Renal pelvis (tissue), 1 donor: ENCODE measurements at regions not wholly inside any gene's neighbourhood (a gene's known extent, or its start where the extent isn't known, plus 50 kb on each side); places are given as distances from the start of the nearest gene placed in this dataset.

Experiments
- DNase-seq: peaks from one replicate; pipeline ENCODE4 v3.0.0-alpha.2; 2013

DNA sequence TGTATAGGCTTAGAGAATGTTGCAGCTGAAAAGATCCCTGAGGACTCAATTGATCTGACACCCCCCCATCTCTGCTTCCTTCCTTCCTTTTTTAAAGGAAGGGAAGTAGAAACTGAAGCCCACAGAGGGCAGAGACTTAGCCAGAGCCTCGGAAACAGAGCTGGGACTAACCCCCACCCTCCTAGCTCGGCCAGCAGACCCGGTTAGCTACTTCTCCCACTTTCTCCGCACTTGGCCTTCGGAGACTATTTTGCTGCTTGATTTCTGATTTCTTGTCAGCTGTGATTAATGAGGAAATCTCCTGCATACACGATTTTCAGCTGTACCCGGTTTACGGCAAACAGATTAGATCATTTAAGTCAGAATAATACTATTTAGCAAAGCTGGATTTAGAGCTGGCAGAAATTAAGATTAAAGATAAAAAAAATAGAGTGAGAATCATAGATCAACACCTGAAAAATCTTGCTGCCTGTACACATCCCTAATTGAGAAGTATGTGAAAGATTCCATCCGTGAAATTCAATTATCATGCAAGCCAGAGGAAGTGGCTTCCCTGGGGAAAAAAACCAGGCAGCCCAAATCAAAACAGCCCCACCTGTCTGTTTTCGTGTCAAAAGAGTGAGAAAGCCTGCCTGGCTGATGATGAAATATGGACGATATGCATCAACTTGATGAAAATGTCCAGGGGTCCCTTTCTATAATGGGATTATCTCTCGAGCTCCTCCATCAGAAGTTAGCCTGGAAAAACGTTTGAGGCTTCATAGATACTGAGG is 159.5 kb upstream of the SHB start:
- no peak for DNase-seq

DNA sequence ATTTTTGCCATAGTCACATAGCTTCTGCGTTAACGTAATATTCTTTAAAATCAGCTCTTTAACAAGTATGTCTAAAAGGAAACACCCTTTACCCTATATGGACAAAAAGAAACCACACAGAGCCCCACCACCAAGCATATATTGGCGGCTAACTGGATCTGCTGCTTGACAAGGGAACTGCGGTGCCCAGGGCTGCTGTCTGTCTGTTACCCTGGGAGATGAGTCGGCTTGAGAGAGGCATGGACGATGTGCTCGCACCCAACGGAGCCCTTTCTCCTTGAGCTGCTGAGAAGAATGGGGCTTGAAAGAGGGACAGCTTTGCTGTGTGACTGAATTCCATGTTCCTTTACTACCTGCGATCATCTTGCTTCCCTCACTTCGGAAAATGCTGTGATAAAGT is 158.6 kb upstream of the SHB start:
- no peak for DNase-seq

DNA sequence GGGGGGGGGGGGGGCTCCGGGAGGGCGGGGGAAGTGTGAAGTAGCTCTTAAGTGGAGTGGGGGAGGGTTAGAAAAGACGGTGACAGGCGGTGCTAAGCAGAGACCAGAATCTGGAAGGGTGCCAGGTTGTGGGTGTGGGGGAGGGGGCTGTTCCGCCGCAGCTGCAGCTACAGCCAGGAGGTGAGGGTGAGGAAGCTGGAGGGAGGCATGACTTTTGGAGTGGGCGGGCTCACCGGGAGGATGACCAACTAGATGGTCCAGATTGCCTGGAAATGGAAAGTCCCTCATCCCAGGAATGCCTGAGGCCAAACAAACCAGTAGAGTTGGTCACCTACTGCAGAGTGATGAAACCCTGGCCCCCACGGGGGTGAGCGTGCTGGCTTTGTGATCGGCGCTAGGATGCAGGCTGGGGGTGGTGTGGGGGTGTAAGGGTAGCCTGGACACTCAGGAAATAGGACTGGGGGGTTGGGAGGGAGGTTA is 158.1 kb upstream of the SHB start:
- peak; percentile 77 for DNase-seq

DNA sequence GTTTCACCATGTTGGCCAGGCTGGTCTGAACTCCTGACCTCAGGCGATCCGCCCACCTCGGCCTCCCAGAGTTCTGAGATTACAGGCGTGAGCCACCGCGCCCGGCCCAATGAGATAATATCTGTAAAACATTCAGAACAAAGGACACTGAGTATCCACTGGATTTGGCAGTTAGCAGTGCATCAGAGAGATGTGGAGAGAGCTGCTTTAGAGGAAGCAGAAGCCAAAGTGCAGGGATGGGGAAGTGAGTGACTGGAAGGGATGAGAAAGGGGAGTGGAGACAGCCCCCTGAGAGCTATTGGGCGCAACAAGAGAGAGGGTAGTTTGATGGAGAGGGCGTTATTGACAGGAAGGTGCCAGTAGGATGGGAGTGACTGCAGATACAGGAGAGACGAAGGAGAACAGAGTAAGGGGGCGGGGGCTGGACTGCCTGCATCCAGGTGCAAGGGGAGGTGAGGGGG is 157.5 kb upstream of the SHB start:
- no peak for DNase-seq

DNA sequence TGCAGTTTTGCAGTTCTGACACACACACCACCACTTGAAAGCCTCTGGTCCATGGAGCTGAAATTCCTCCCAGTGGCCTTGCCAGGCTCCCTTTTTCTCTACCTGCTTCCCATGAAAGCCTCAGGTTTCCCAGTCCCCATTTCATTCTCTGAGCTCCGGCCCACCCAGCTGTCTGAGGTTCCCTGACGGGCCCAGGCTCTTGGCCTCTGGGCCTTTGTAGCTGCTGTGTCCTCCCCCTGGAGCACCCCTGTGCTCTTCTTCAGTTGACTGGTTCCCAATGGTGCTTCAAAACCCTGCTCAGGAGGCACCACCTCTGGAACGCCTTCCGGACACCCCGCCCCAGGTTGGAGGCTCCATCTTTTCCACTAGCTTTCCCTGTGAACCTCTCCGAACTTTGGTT is 155.9 kb upstream of the SHB start:
- no peak for DNase-seq

DNA sequence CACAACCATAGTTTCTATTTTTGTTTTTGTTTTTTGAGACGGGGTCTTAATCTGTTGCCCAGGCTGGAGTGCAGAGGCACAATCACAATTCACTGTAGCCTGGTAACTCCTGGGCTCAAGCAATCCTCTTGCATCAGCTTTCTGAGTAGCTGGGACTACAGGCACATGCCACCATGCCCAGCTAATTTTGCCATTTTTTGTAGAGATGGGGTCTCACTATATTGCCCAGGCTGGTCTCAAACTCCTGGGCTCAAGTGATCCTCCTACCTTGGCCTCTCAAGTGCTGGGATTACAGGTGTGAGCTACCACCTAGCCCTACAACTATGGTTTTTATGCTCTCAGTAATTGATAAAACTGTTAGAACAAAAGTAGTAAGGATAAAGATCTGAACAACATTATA is 147.5 kb upstream of the SHB start:
- no peak for DNase-seq

DNA sequence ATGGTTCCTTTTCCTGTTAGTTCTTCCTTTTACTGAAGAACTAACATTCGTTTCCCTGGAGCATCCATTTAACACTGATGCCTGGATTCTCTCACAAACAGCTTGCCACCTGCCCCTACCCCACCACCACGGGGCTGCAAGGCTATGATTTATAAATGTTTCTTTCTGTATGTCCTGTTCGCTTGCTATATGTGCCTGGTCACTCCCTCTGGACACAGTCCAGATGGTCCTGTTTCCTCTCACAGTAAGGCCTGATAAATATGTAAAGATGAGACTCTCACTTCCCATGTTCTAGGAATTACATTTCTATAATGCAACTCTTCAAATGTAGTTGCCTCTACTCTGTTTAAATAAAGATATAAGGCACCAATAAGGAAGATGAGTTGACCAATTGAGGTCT is 146.4 kb upstream of the SHB start:
- DNase-seq = no peak

DNA sequence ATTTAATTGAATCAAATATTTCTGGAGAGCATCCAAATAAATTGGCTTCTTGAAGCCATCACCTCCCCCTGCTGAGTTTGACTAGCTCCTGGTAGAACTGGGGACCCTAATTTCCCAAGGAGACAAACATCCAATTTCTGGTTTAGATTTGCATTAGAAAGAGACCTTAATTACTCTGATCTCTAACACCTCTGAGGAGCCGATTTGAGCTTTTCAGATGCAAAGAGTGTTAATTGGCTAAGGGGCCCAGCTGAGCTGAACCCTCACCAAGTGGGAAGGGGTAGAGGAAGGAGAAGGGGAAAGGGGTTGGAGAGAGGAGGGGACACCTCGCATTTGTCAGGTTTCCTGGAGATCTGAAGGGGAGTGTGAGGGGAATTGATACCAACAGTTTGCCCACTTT is 145.4 kb upstream of the SHB start:
- DNase-seq = no peak

DNA sequence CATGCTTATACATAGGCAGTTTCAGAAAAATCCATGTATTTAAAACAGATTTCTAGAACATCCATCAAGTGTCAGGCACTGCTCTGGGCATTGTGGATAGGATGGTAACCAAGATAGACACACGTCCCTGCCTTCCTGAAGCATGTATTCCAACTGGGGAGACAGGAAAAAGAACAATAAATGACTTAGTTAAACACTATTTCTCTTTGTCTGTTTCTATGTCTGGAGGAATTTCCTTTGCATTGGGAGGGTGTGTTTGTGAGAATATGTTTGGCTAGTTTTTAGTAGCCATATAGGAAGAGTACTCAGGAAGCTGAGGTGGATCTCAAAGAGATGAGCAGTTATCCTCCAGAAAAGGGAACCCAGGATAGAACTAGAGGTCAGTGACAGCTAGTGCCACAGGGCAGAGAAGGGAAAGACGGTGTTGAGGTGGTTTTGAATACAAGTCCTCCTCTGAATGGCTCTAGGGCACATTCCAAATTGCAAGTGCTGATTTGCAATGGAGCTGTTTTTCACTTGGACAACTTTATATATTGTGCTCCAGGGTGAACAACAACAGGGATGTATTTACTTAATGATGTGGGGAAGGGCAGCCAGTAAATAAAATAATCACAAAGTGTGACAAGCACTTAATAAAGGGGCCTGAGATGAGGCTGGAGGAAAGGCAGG is 144.7 kb upstream of the SHB start:
- no peak for DNase-seq

DNA sequence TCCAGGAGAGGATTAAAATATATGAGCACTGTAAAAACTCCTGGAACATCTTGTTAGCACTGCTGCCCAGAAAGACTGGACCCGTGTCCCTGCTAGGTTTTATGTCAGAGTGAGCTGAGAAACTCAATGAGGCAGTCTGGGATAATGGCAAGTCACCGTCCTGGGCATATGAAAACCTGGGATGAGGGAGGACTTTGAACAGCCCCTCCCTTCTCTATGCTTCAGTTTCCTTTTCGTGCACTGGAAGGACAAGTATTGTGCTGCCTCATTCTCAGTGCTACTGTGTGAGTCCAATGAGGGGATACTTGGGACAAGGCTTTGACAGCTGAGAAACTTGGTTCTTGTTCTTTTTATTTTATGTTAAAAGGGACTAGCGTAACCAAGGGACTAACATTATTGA is 143.0 kb upstream of the SHB start:
- no peak for DNase-seq

DNA sequence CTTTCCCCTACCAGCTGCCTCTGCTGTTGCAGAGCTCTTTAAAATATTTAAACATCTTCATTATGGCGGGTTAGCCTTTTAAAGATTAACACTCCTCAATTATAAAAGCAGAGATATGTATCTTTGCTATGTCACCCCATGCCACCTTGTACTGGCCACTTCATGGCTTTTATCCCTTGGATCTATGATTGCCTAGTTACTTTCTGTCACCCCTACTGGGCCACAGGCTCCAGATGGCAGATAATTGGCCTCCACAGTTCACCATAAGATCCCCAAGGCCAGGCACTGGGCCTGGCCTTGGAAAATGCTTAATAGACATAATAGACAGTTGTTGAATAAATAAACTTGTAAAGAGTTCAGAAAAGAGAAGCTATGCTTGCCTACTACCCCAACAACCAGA is 142.0 kb upstream of the SHB start:
- DNase-seq = no peak

DNA sequence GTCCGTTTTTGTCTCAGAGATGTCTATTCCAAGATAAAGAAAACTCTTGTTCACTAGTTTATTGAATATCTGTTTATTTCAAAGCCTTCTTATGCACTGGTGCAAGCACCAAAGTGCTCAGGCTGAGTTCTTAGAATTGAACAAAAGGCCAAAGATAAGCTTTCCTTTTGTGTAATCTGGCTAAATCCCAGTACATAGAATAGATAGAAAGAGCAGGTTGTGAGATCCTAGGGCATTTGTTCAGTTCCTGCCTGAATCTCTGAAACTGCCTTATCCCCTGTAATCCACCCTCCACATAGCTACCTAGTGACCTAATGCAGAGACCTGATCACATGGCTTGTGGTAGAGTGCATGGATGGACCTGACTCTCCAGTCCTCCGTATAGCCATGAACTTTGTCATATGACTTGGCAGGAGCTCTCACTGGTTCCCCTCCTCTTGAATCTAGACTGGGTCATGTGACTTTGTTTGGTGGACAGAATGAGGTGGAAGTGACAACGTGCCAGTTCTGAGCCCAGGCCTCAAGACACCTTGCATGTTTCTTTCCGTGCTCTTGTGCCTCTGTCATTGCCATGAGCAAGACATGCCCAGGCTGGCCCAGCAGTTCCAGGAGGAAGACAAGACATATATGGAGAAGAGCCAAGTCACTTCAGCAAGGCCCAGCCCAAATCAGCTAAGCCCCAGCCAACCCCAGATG is 139.3 kb upstream of the SHB start:
- no peak for DNase-seq

DNA sequence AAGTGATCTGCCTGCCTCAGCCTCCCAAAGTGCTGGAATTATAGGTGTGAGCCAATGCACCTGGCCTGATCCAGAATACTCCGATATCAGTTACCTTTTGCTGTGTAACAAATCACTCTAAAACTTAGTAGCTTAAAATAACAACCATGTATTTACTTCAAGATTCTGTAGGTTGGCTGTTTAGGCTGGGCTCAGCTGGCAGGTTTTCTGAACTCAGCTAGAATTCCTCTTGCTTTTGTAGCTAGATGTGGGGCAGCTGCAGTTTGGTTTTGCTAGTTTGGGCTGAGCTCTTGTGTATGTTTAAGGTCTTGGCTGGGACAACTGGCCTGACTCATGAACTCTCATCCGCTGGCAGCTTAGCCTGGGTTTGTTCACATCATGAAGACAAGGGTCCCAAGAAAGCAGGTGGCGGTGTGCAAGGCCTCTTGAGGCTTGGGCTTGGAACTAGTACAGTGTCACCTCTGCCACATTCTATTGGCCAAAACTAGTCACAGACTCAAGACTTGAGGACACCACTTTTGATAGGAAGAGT is 138.3 kb upstream of the SHB start:
- no peak for DNase-seq

DNA sequence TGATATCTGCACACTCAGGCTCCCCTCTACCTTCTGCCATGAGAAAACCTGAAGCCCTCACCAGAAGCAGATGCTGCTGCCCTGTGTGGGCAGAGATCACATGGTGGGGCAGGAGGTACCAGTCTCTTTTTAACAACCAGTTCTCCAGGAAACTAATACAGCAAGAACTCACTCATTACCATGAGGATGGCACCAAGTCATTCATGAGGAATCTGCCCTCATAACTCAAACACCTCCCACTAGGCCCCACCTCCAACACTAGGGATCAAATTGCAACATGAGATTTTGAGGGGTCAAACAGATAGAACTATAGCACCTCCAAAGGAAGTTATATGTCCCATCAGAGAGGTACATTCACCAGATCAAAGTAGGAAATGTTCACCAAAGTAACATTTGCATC is 136.3 kb upstream of the SHB start:
- no peak for DNase-seq

DNA sequence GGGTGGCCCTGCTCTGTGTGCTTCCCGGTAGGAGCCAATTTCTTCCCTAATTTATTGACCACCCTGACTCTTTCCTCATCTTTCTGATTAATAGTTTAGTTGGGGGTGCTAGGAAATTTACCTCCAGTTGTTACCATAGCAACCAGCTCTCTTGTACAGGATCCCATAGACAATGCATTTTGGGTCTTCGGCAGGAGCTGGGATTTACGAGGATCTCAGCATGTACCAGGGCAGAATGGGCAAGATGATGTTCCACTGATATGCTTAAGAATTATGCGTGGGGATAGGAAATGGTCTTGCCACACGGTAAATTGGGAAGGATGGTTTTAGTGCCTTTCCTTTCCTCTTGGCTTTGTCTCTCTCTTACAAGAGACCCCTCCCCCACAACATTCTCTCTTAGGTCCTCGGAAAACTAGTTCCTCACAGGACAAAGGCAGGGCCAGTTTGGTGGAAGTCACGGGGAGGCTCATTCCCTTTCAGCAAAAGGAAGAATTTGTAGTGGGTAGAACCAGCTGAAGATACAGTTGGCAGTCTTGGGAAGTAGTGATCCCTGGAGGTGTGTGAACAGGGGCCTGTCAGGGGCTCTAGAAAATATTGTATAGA is 133.4 kb upstream of the SHB start:
- DNase-seq = no peak

DNA sequence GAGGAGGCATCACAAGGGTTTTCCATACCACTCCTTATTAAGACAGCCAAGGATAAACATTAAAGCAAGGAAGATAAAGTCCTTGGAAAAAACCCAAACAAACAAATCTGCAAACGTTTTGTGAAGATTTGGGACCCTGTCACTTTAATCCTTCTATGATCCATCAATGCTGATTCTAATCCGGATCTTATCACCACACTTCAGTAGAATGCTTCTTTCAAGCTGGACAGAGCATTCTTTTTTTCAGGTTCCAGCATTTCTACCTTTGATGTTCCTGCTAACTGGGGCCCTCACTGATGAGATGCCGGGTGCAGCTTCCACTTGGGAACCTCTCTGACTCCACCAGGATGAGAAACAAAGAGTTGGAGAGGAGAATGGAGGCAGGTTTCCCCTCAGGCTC is 132.8 kb upstream of the SHB start:
- no peak for DNase-seq

DNA sequence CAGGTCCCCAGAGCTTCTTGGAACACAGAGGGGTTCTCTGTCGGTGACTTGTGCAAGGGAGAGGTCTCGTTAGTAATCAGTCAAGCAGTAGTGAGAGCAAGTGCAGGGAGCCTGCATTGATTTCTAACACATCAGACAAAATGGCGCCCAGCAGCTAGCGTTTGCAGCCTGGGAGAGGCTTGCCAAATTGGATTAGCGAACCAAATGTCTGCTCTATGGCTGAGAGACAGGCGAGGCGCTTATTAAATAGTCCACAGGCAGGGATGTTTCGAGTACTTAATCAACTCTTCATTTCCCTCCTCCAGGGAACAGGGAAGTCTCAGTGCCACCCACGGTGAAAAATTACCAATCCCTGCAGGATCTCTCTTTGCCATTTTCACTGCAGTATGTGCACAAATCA is 131.4 kb upstream of the SHB start:
- DNase-seq = no peak

DNA sequence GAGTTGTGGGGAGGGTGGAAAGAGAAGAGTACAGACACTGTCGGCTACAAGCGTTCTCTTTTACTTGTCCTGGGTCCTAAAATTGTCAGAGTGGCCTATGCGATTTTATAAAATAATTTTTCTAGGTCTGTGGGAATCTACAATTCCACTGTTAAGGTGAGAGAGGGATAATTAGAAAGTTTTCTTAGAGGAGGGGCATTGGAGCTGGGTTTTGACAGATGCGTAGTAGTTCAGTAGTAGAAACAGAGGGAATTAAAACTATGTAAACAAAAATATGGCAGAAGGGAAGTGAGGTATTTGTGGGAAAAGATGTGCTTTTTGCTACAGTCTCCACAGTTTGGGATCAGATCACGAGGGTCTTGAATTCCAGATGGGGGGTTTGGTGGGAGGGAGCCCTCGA is 129.1 kb upstream of the SHB start:
- DNase-seq = no peak

DNA sequence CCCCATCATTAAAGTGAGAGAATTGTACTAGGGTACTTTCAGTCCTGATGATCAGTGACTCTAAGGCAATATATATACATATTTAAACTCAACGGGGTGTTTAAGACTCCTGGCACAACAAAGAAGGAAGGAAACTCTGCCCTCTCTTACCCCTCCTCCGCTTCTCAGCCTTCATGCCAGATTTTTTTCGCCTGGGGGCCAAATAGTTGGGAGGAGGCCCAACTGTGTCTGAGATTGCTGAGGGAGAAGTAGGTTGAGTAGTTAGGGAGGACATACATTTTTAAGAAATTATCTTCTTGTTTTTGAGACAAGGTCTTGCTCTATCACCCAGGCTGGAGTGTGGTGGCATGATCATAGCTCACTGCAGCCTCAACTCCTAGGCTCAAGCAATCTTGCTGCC is 127.7 kb upstream of the SHB start:
- no peak for DNase-seq

DNA sequence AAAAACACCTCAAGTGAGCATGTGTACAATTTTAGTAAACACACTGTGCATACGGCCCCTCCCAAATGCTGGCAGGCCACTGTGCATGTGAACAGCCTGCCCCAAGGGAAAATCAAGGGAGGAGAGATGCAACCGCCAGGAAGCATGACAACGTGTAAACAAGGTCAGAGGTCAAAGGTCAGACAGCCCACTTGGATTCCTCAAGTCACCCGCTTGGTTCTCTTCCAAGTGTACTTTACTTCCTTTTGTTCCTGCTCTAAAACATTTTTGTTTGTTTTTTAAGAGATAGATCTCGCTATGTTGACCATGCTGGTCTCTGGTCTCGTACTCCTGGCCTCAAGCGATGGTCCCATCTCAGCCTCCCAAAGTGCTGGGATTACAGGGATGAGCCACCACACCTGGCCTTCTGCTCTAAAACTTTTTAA is 126.7 kb upstream of the SHB start:
- no peak for DNase-seq

DNA sequence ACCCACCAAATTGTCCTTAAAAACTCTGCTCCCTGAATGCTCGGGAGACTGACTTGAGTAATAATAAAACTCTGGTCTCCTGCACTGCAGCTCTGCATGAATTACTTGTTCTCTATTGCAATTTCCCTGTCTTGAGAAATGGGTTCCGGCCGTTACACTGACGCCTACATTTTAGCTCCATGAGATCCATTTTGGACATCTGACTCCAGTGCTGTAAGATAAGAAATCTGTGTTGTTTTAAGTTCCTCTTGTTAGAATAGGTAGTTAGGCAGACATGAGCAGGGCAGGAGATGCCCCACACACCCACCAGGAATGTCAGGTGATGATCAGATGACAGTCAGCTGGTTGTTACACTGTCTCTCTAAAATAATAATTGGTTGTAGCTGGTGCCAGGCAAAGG is 125.8 kb upstream of the SHB start:
- DNase-seq = no peak

DNA sequence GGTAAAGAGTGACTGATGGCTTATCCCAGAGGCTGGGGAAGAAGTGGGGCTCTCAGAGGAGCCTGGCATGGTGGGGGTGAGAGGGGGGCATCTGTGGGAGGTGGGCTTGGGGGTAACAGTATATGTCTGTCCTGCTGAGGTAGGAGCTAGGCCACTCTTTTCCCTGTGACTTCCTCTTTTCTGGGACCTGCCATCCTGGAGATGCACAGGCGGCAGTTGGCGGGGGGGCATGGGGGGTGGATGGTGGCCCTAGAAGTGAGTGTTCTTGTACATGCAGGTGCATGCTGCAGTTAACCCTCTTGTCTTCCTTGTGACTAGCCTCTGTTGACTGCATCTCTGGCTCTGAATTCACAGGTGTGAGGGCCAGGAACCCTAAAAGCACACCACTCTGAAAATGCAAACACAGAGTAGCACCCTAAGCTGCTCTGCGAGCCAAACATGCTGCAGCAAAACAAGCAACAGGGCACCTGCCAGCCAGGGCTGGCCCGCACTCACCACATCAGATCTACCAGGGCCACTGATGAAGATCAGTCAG is 123.8 kb upstream of the SHB start:
- no peak for DNase-seq
